GM23338 (cell line): ENCODE measurements at regions not wholly inside any gene's neighbourhood (a gene's known extent, or its start where the extent isn't known, plus 50 kb on each side); places are given as distances from the start of the nearest gene placed in this dataset.

Source experiments
- ATAC-seq: fragments of 200-7000 bp; cut with Tn5 transposase; 3 replicates; pipeline ENCODE4 v1.9.1; 2020
- DNase-seq: peaks from one replicate; pipeline ENCODE4 v3.0.0-alpha.2; 2015; ENCODE audit warnings: low spot score
- H2AFZ ChIP-seq: fragments of 200-600 bp; sonication (generic); 2 replicates; pipeline ENCODE4 v1.8.0; 2016; ENCODE audit warnings: antibody characterized with exemption, mild to moderate bottlenecking, moderate library complexity
- H3F3A ChIP-seq: fragments of 200-600 bp; sonication (generic); replicated peaks from 2 replicates; pipeline ENCODE4 v1.8.0; 2017; ENCODE audit warnings: antibody characterized with exemption, mixed run types, low read depth
- H3K27ac ChIP-seq: fragments of 200-600 bp; sonication (generic); 2 replicates; pipeline ENCODE4 v1.6.1; 2016; ENCODE audit warnings: low read depth
- H3K27me3 ChIP-seq: fragments of 200-600 bp; sonication (generic); 2 replicates; pipeline ENCODE4 v1.8.0; 2016; ENCODE audit warnings: mild to moderate bottlenecking, mixed run types, moderate library complexity; ENCODE audit not compliant: insufficient read depth
- H3K36me3 ChIP-seq: fragments of 200-600 bp; sonication (generic); 2 replicates; pipeline ENCODE4 v1.8.0; 2016; ENCODE audit warnings: mild to moderate bottlenecking; ENCODE audit not compliant: insufficient read depth
- H3K4me1 ChIP-seq: fragments of 200-600 bp; sonication (generic); 2 replicates; pipeline ENCODE4 v1.8.0; 2016; ENCODE audit warnings: mild to moderate bottlenecking, moderate library complexity; ENCODE audit not compliant: insufficient read depth
- H3K4me2 ChIP-seq: fragments of 200-600 bp; sonication (generic); 2 replicates; pipeline ENCODE4 v1.7.1; 2017; ENCODE audit warnings: mixed run types
- H3K4me3 ChIP-seq: fragments of 200-600 bp; sonication (generic); 2 replicates; pipeline ENCODE4 v1.6.1; 2016; ENCODE audit warnings: mixed run types
- H3K79me2 ChIP-seq: fragments of 200-600 bp; sonication (generic); replicated peaks from 2 replicates; pipeline ENCODE4 v1.8.0; 2017; ENCODE audit warnings: mild to moderate bottlenecking; ENCODE audit not compliant: insufficient read depth
- H3K9me2 ChIP-seq: fragments of 200-600 bp; sonication (generic); 2 replicates; pipeline ENCODE4 v1.8.0; 2017; ENCODE audit not compliant: insufficient read depth
- H4K20me1 ChIP-seq: fragments of 200-600 bp; sonication (generic); replicated peaks from 2 replicates; pipeline ENCODE4 v1.8.0; 2017; ENCODE audit warnings: mild to moderate bottlenecking; ENCODE audit not compliant: insufficient read depth
- H3K27ac Mint-ChIP-seq: 2 replicates; pipeline ENCODE4 v1.8.0; 2020; ENCODE audit warnings: inconsistent platforms, mild to moderate bottlenecking, moderate library complexity, mixed read lengths
- H3K27me3 Mint-ChIP-seq: 3 replicates; pipeline ENCODE4 v1.8.0; 2022; ENCODE audit warnings: low read depth, mild to moderate bottlenecking, moderate library complexity, mixed read lengths, inconsistent platforms; ENCODE audit not compliant: insufficient read depth, poor library complexity
- H3K36me3 Mint-ChIP-seq: 3 replicates; pipeline ENCODE4 v1.8.0; 2021; ENCODE audit warnings: low read depth, mild to moderate bottlenecking, inconsistent platforms, moderate library complexity, mixed read lengths
- H3K4me1 Mint-ChIP-seq: 3 replicates; pipeline ENCODE4 v1.8.0; 2020; ENCODE audit warnings: mild to moderate bottlenecking, inconsistent platforms, mixed read lengths
- H3K4me3 Mint-ChIP-seq: 3 replicates; pipeline ENCODE4 v1.8.0; 2021; ENCODE audit warnings: moderate library complexity, mild to moderate bottlenecking, inconsistent platforms, mixed read lengths
- H3K9me3 Mint-ChIP-seq: 3 replicates; pipeline ENCODE4 v1.8.0; 2020; ENCODE audit warnings: moderate library complexity, mild to moderate bottlenecking, inconsistent platforms, mixed read lengths
- CREB1 ChIP-seq: fragments of 250-450 bp; sonication (Bioruptor Pico); IDR thresholded peaks from 2 replicates; pipeline ENCODE4 v1.5.0; 2020; ENCODE audit warnings: low read depth, mild to moderate bottlenecking, moderate library complexity
- EZH2phosphoT487 ChIP-seq: fragments of 200-600 bp; sonication (generic); IDR thresholded peaks from one replicate; pipeline ENCODE4 v1.8.1; 2018; ENCODE audit warnings: antibody characterized with exemption; ENCODE audit not compliant: unreplicated experiment
- JUNB ChIP-seq: IDR thresholded peaks from one replicate; pipeline ENCODE4 v1.6.1; 2016; ENCODE audit warnings: antibody characterized with exemption; ENCODE audit not compliant: unreplicated experiment
- NANOG ChIP-seq: IDR thresholded peaks from 2 replicates; pipeline ENCODE4 v1.6.1; 2016; ENCODE audit warnings: antibody characterized with exemption, borderline replicate concordance
- POLR2AphosphoS5 ChIP-seq: IDR thresholded peaks from 2 replicates; pipeline ENCODE4 v1.6.1; 2016; ENCODE audit warnings: antibody characterized with exemption, low read depth
- STAT1 ChIP-seq: IDR thresholded peaks from one replicate; pipeline ENCODE4 v1.6.1; 2016; ENCODE audit warnings: antibody characterized with exemption; ENCODE audit not compliant: unreplicated experiment
- ZNF114 ChIP-seq: fragments of 250-450 bp; sonication (Bioruptor Pico); IDR thresholded peaks from 2 replicates; pipeline ENCODE4 v1.5.0; 2020; ENCODE audit warnings: mild to moderate bottlenecking, moderate library complexity
- TF ChIP-seq, protein P1 (sequence below), 2 experiments: fragments of 200-600 bp in 1 of 2; sonication (generic) in 1 of 2; conservative IDR thresholded peaks; 2 replicates each; pipeline versions ENCODE4 v1.5.1 to v1.6.1; 2016 to 2017; ENCODE audit warnings: antibody characterized with exemption in 2 of 2, low read depth in 2 of 2, mild to moderate bottlenecking in 2 of 2, moderate library complexity in 1 of 2
- TF ChIP-seq, protein P2 (sequence below): IDR thresholded peaks from 2 replicates; pipeline ENCODE4 v1.6.1; 2016; ENCODE audit warnings: antibody characterized with exemption
- TF ChIP-seq, protein P3 (sequence below): fragments of 250-450 bp; sonication (Bioruptor Pico); IDR thresholded peaks from 2 replicates; pipeline ENCODE4 v1.5.0; 2020; ENCODE audit warnings: mild to moderate bottlenecking, moderate library complexity

DNA sequence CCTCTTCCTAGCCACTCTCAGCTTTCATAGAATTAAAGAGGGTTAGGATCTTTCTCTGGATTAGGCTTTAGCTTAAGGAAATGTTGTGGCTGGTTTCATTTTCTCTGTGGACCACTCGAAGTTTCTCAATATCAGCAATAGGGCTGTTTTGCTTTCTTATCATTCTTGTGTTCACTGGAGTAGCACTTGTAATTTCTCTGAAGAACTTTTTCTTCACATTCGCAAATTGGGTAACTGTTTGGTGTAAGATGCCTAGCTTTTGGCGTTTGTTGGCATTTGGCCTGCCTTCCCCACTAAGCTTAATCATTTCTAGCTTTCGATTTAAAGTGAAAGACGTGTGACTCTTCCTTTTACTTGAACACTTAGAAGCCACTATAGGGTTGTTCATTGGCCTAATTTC lies 210.8 kb upstream of the PROX1 start:
- Mint-ChIP-seq H3K4me1 (no peaks in the 10 kb centered on the region), H3K27me3 (no peaks in the 10 kb centered on the region), H3K4me3 (no peak overlapping the region), H3K27ac (no peak overlapping the region), H3K36me3 (no peaks in the 10 kb centered on the region), H3K9me3 (no peaks in the 10 kb centered on the region)
- Histone ChIP-seq H2AFZ (no peak overlapping the region), H3K4me1 (no peaks in the 10 kb centered on the region), H3K36me3 (no peaks in the 10 kb centered on the region), H3K27ac (no peak overlapping the region), H3K27me3 (no peaks in the 10 kb centered on the region), H4K20me1 (no peaks in the 10 kb centered on the region), H3K79me2 (no peaks in the 10 kb centered on the region), H3K9me2 (peaks cover 9% of the 10 kb centered on the region; the same call in 1 of the 2 replicates), H3F3A (no peaks in the 10 kb centered on the region), H3K4me2 (no peak overlapping the region), H3K4me3 (no peak overlapping the region)
- no peak for TF ChIP-seq NANOG
- TF ChIP-seq EZH2phosphoT487: no peak
- no peak for DNase-seq
- ATAC-seq: no peak

DNA sequence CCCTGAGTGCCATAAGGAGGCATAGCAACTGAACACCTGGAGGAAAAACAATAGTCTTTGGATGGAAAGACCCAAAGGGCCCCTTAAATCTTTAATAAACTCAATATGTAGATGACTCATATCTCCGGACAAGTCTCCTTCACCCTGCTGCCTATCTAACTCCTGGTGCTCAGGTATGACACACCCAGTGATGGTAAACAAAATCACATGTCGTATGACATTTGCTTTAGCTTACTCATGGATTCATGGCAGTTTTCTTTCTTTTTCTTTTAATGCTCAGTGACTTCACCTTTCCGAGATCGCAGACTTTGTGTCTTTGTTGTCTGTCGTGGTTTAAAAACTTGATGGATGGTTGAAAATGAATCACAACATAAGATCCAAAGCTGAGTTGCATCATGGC lies 208.5 kb upstream of the PROX1 start:
- Mint-ChIP-seq H3K36me3 (no peaks in the 10 kb centered on the region), H3K27me3 (no peaks in the 10 kb centered on the region), H3K4me3 (no peak overlapping the region), H3K4me1 (no peaks in the 10 kb centered on the region), H3K27ac (no peak overlapping the region), H3K9me3 (no peaks in the 10 kb centered on the region)
- H3K27me3 ChIP-seq: no peaks in the 10 kb centered on the region
- no peaks in the 10 kb centered on the region for H3F3A ChIP-seq
- no peak overlapping the region for H2AFZ ChIP-seq
- ATAC-seq (no peak), DNase-seq (no peak)
- H3K4me2 ChIP-seq: no peak overlapping the region
- peaks cover 11% of the 10 kb centered on the region for H3K9me2 ChIP-seq
- H3K36me3 ChIP-seq: no peaks in the 10 kb centered on the region
- no peak overlapping the region for H3K27ac ChIP-seq
- H4K20me1 ChIP-seq: no peaks in the 10 kb centered on the region
- H3K4me1 ChIP-seq: no peaks in the 10 kb centered on the region
- H3K79me2 ChIP-seq: no peaks in the 10 kb centered on the region
- no peak overlapping the region for H3K4me3 ChIP-seq
- TF ChIP-seq NANOG (no peak), JUNB (no peak), POLR2AphosphoS5 (no peak), ZNF114 (CRISPR knock-in tag) (no peak), CREB1 (CRISPR knock-in tag) (no peak), EZH2phosphoT487 (no peak), STAT1 (no peak)
- TF ChIP-seq, protein P1, sequence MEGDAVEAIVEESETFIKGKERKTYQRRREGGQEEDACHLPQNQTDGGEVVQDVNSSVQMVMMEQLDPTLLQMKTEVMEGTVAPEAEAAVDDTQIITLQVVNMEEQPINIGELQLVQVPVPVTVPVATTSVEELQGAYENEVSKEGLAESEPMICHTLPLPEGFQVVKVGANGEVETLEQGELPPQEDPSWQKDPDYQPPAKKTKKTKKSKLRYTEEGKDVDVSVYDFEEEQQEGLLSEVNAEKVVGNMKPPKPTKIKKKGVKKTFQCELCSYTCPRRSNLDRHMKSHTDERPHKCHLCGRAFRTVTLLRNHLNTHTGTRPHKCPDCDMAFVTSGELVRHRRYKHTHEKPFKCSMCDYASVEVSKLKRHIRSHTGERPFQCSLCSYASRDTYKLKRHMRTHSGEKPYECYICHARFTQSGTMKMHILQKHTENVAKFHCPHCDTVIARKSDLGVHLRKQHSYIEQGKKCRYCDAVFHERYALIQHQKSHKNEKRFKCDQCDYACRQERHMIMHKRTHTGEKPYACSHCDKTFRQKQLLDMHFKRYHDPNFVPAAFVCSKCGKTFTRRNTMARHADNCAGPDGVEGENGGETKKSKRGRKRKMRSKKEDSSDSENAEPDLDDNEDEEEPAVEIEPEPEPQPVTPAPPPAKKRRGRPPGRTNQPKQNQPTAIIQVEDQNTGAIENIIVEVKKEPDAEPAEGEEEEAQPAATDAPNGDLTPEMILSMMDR (conservative IDR thresholded peaks at IDR 0.05; ENCODE audit: low read depth in 2 of 2): no peak
- TF ChIP-seq, protein P2, sequence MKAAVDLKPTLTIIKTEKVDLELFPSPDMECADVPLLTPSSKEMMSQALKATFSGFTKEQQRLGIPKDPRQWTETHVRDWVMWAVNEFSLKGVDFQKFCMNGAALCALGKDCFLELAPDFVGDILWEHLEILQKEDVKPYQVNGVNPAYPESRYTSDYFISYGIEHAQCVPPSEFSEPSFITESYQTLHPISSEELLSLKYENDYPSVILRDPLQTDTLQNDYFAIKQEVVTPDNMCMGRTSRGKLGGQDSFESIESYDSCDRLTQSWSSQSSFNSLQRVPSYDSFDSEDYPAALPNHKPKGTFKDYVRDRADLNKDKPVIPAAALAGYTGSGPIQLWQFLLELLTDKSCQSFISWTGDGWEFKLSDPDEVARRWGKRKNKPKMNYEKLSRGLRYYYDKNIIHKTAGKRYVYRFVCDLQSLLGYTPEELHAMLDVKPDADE: no peak
- TF ChIP-seq, protein P3, sequence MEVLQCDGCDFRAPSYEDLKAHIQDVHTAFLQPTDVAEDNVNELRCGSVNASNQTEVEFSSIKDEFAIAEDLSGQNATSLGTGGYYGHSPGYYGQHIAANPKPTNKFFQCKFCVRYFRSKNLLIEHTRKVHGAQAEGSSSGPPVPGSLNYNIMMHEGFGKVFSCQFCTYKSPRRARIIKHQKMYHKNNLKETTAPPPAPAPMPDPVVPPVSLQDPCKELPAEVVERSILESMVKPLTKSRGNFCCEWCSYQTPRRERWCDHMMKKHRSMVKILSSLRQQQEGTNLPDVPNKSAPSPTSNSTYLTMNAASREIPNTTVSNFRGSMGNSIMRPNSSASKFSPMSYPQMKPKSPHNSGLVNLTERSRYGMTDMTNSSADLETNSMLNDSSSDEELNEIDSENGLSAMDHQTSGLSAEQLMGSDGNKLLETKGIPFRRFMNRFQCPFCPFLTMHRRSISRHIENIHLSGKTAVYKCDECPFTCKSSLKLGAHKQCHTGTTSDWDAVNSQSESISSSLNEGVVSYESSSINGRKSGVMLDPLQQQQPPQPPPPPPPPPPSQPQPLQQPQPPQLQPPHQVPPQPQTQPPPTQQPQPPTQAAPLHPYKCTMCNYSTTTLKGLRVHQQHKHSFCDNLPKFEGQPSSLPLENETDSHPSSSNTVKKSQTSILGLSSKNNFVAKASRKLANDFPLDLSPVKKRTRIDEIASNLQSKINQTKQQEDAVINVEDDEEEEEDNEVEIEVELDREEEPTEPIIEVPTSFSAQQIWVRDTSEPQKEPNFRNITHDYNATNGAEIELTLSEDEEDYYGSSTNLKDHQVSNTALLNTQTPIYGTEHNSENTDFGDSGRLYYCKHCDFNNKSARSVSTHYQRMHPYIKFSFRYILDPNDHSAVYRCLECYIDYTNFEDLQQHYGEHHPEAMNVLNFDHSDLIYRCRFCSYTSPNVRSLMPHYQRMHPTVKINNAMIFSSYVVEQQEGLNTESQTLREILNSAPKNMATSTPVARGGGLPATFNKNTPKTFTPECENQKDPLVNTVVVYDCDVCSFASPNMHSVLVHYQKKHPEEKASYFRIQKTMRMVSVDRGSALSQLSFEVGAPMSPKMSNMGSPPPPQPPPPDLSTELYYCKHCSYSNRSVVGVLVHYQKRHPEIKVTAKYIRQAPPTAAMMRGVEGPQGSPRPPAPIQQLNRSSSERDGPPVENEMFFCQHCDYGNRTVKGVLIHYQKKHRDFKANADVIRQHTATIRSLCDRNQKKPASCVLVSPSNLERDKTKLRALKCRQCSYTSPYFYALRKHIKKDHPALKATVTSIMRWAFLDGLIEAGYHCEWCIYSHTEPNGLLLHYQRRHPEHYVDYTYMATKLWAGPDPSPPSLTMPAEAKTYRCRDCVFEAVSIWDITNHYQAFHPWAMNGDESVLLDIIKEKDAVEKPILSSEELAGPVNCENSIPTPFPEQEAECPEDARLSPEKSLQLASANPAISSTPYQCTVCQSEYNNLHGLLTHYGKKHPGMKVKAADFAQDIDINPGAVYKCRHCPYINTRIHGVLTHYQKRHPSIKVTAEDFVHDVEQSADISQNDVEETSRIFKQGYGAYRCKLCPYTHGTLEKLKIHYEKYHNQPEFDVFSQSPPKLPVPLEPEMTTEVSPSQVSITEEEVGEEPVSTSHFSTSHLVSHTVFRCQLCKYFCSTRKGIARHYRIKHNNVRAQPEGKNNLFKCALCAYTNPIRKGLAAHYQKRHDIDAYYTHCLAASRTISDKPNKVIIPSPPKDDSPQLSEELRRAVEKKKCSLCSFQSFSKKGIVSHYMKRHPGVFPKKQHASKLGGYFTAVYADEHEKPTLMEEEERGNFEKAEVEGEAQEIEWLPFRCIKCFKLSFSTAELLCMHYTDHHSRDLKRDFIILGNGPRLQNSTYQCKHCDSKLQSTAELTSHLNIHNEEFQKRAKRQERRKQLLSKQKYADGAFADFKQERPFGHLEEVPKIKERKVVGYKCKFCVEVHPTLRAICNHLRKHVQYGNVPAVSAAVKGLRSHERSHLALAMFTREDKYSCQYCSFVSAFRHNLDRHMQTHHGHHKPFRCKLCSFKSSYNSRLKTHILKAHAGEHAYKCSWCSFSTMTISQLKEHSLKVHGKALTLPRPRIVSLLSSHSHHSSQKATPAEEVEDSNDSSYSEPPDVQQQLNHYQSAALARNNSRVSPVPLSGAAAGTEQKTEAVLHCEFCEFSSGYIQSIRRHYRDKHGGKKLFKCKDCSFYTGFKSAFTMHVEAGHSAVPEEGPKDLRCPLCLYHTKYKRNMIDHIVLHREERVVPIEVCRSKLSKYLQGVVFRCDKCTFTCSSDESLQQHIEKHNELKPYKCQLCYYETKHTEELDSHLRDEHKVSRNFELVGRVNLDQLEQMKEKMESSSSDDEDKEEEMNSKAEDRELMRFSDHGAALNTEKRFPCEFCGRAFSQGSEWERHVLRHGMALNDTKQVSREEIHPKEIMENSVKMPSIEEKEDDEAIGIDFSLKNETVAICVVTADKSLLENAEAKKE: no peak
